GM23248 (cell line): ENCODE measurements at regions not wholly inside any gene's neighbourhood (a gene's known extent, or its start where the extent isn't known, plus 50 kb on each side); places are given as distances from the start of the nearest gene placed in this dataset.

Source experiments
- DNase-seq: peaks from one replicate; pipeline ENCODE4 v3.0.0-alpha.2; 2015
- H2AFZ ChIP-seq: fragments of 200-600 bp; sonication (generic); 2 replicates; pipeline ENCODE4 v1.6.1; 2016; ENCODE audit warnings: antibody characterized with exemption
- H3F3A ChIP-seq: fragments of 200-600 bp; sonication (generic); 2 replicates; pipeline ENCODE4 v1.6.1; 2016; ENCODE audit warnings: mild to moderate bottlenecking, antibody characterized with exemption, mixed run types; ENCODE audit not compliant: insufficient read depth
- H3K27ac ChIP-seq: fragments of 200-600 bp; sonication (generic); 2 replicates; pipeline ENCODE4 v1.5.1; 2016; ENCODE audit warnings: mild to moderate bottlenecking
- H3K27me3 ChIP-seq: fragments of 200-600 bp; sonication (generic); replicated peaks from 2 replicates; pipeline ENCODE4 v1.6.1; 2016; ENCODE audit warnings: mild to moderate bottlenecking; ENCODE audit not compliant: insufficient read depth
- H3K36me3 ChIP-seq: fragments of 200-600 bp; sonication (generic); 2 replicates; pipeline ENCODE4 v1.6.1; 2016; ENCODE audit warnings: low read depth, mild to moderate bottlenecking
- H3K4me1 ChIP-seq: fragments of 200-600 bp; sonication (generic); 2 replicates; pipeline ENCODE4 v1.6.1; 2016; ENCODE audit warnings: mild to moderate bottlenecking; ENCODE audit not compliant: insufficient read depth
- H3K4me2 ChIP-seq: fragments of 200-600 bp; sonication (generic); one replicate; pipeline ENCODE4 v1.6.1; 2016; ENCODE audit warnings: mild to moderate bottlenecking; ENCODE audit not compliant: unreplicated experiment
- H3K4me3 ChIP-seq: fragments of 200-600 bp; sonication (generic); 2 replicates; pipeline ENCODE4 v1.5.1; 2016; ENCODE audit warnings: mild to moderate bottlenecking
- H3K79me2 ChIP-seq: fragments of 200-600 bp; sonication (generic); 2 replicates; pipeline ENCODE4 v1.6.1; 2016; ENCODE audit warnings: mild to moderate bottlenecking; ENCODE audit not compliant: insufficient read depth
- H3K9ac ChIP-seq: fragments of 200-600 bp; sonication (generic); 2 replicates; pipeline ENCODE4 v1.6.1; 2016; ENCODE audit warnings: mild to moderate bottlenecking
- H3K9me2 ChIP-seq: fragments of 200-600 bp; sonication (generic); 2 replicates; pipeline ENCODE4 v1.6.1; 2016; ENCODE audit warnings: mixed run types, mild to moderate bottlenecking, moderate library complexity; ENCODE audit not compliant: insufficient read depth
- H3K9me3 ChIP-seq: fragments of 200-600 bp; sonication (generic); one replicate; pipeline ENCODE4 v1.6.1; 2017; ENCODE audit warnings: low read depth
- H4K20me1 ChIP-seq: fragments of 200-600 bp; sonication (generic); 2 replicates; pipeline ENCODE4 v1.6.0; 2016; ENCODE audit not compliant: insufficient read depth
- EZH2 ChIP-seq: fragments of 200-600 bp; sonication (generic); IDR thresholded peaks from 2 replicates; pipeline ENCODE4 v1.6.1; 2018; ENCODE audit warnings: antibody characterized with exemption, mild to moderate bottlenecking; ENCODE audit not compliant: insufficient read depth, poor library complexity, severe bottlenecking
- EZH2phosphoT487 ChIP-seq: fragments of 200-600 bp; sonication (generic); IDR thresholded peaks from 2 replicates; pipeline ENCODE4 v1.6.1; 2018; ENCODE audit warnings: antibody characterized with exemption, moderate library complexity, mild to moderate bottlenecking, low read depth; ENCODE audit not compliant: insufficient read depth
- WGBS, 2 experiments: methylation state at CpG; one replicate each; pipeline ENCODE4 v1.1.6; 2015 to 2017; ENCODE audit warnings: low lambda C conversion rate in 2 of 2, low coverage in 1 of 2; ENCODE audit errors: missing lambda C conversion rate in 2 of 2; 5-methylcytosine and 5-hydroxymethylcytosine counted together
- in situ Hi-C: fragments of 300-500 bp; cut with MboI; formaldehyde crosslinking; loops from 2 replicates; pipeline ENCODE4 v1.15.0; 2020

GRCh38 chr9:80242022-80242421, 670.3 kb downstream of the TLE4 start:
- Histone ChIP-seq H3K9me3 (no peaks in the 10 kb centered on the region), H3F3A (no peaks in the 10 kb centered on the region), H4K20me1 (no peaks in the 10 kb centered on the region), H2AFZ (no peak overlapping the region), H3K4me2 (no peak overlapping the region), H3K79me2 (no peaks in the 10 kb centered on the region), H3K27me3 (no peaks in the 10 kb centered on the region), H3K9ac (no peak overlapping the region), H3K27ac (no peak overlapping the region), H3K4me1 (no peaks in the 10 kb centered on the region), H3K36me3 (no peaks in the 10 kb centered on the region), H3K4me3 (no peak overlapping the region), H3K9me2 (no peaks in the 10 kb centered on the region)
- in situ Hi-C loops = no loop called here
- TF ChIP-seq EZH2phosphoT487 (no peak), EZH2 (no peak)
- 13% methylated on average over 2 of the region's 2 CpGs for WGBS, 2 experiments
- no peak for DNase-seq

GRCh38 chr9:80235752-80236151, 664.0 kb downstream of the TLE4 start:
- 16 to 26% methylated on average over 1 of the region's 1 CpG for WGBS, 2 experiments
- no peaks in the 10 kb centered on the region for H4K20me1 ChIP-seq
- TF ChIP-seq EZH2phosphoT487 (no peak), EZH2 (no peak)
- H3F3A ChIP-seq = no peaks in the 10 kb centered on the region
- in situ Hi-C loops = no loop called here
- H3K27ac ChIP-seq = no peak overlapping the region
- no peak overlapping the region for H3K9ac ChIP-seq
- H3K4me2 ChIP-seq = no peak overlapping the region
- H2AFZ ChIP-seq = no peak overlapping the region
- DNase-seq = no peak
- no peaks in the 10 kb centered on the region for H3K4me1 ChIP-seq
- H3K9me2 ChIP-seq = no peaks in the 10 kb centered on the region
- no peaks in the 10 kb centered on the region for H3K27me3 ChIP-seq
- H3K36me3 ChIP-seq = no peaks in the 10 kb centered on the region
- peaks cover 2% of the 10 kb centered on the region for H3K9me3 ChIP-seq
- H3K4me3 ChIP-seq = no peak overlapping the region
- no peaks in the 10 kb centered on the region for H3K79me2 ChIP-seq

GRCh38 chr9:80233906-80234305, 662.1 kb downstream of the TLE4 start:
- no peak for DNase-seq
- Histone ChIP-seq H3K4me2 (no peak overlapping the region), H3K36me3 (no peaks in the 10 kb centered on the region), H4K20me1 (no peaks in the 10 kb centered on the region), H3K4me1 (no peaks in the 10 kb centered on the region), H3K4me3 (no peak overlapping the region), H2AFZ (no peak overlapping the region), H3K27me3 (no peaks in the 10 kb centered on the region), H3K27ac (no peak overlapping the region), H3F3A (no peaks in the 10 kb centered on the region), H3K9me2 (no peaks in the 10 kb centered on the region), H3K9ac (no peak overlapping the region), H3K9me3 (peaks cover 2% of the 10 kb centered on the region), H3K79me2 (no peaks in the 10 kb centered on the region)
- in situ Hi-C loops = no loop called here
- 2 to 5% methylated on average over 2 of the region's 2 CpGs for WGBS, 2 experiments
- TF ChIP-seq EZH2phosphoT487 = no peak
- no peak for TF ChIP-seq EZH2

GRCh38 chr9:80233102-80233843, 661.5 kb downstream of the TLE4 start:
- no peak for TF ChIP-seq EZH2phosphoT487
- TF ChIP-seq EZH2 = no peak
- no peaks in the 10 kb centered on the region for H3K9me2 ChIP-seq
- no peak overlapping the region for H3K9ac ChIP-seq
- H2AFZ ChIP-seq = no peak overlapping the region
- H3K36me3 ChIP-seq = no peaks in the 10 kb centered on the region
- H3K4me3 ChIP-seq = no peak overlapping the region
- no peak overlapping the region for H3K27ac ChIP-seq
- 31 to 44% methylated on average over 1 of the region's 1 CpG for WGBS, 2 experiments
- no peaks in the 10 kb centered on the region for H3K27me3 ChIP-seq
- in situ Hi-C loops = no loop called here
- no peaks in the 10 kb centered on the region for H4K20me1 ChIP-seq
- H3K79me2 ChIP-seq = no peaks in the 10 kb centered on the region
- H3K4me2 ChIP-seq = no peak overlapping the region
- DNase-seq = no peak
- H3K4me1 ChIP-seq = no peaks in the 10 kb centered on the region
- no peaks in the 10 kb centered on the region for H3F3A ChIP-seq
- H3K9me3 ChIP-seq = peaks cover 2% of the 10 kb centered on the region
